ENCODE measurements at regions not wholly inside any gene's neighbourhood (a gene's known extent, or its start where the extent isn't known, plus 50 kb on each side); places are given as distances from the start of the nearest gene placed in this dataset.

- H3K27me3 ChIP-seq (replicated peaks): no peaks in the 10 kb centered on the region
- in situ Hi-C loops (cut with HindIII; ENCODE audit: low pct_ligation_motif_present, low sequenced_read_pairs): no loop called here
- H3K27ac ChIP-seq: no peak overlapping the region
- DNase-seq: no peak
- no peak for TF ChIP-seq CTCF (IDR thresholded peaks at IDR 0.05; ENCODE audit: low read depth, low read length, missing control alignments)
- H3K4me3 ChIP-seq (ENCODE audit: low read depth, low read length): peak overlapping the region; percentile 5
- H3K36me3 ChIP-seq (replicated peaks): no peaks in the 10 kb centered on the region
These were observed 88.8 kb upstream of the CCDC160 start for GRCh38 chrX:134148172-134148692.

- H3K27me3 ChIP-seq (replicated peaks): no peaks in the 10 kb centered on the region
- no peak overlapping the region for H3K4me3 ChIP-seq (ENCODE audit: low read depth, low read length)
- no peaks in the 10 kb centered on the region for H3K36me3 ChIP-seq (replicated peaks)
- no peak for TF ChIP-seq CTCF (IDR thresholded peaks at IDR 0.05; ENCODE audit: low read depth, low read length, missing control alignments)
- H3K27ac ChIP-seq: no peak overlapping the region
- no peak for DNase-seq
- in situ Hi-C loops (cut with HindIII; ENCODE audit: low pct_ligation_motif_present, low sequenced_read_pairs): no loop called here
These were observed 78.0 kb upstream of the CCDC160 start for GRCh38 chrX:134158821-134159512.

- no peak overlapping the region for H3K4me3 ChIP-seq (ENCODE audit: low read depth, low read length)
- in situ Hi-C loops (cut with HindIII; ENCODE audit: low pct_ligation_motif_present, low sequenced_read_pairs): no loop called here
- no peak overlapping the region for H3K27ac ChIP-seq
- no peak for DNase-seq
- no peaks in the 10 kb centered on the region for H3K36me3 ChIP-seq (replicated peaks)
- no peaks in the 10 kb centered on the region for H3K27me3 ChIP-seq (replicated peaks)
- TF ChIP-seq CTCF (IDR thresholded peaks at IDR 0.05; ENCODE audit: low read depth, low read length, missing control alignments): no peak
These were observed 75.8 kb upstream of the CCDC160 start for GRCh38 chrX:134161162-134161561.

- TF ChIP-seq CTCF (IDR thresholded peaks at IDR 0.05; ENCODE audit: low read depth, low read length, missing control alignments): no peak
- Histone ChIP-seq H3K36me3 (replicated peaks) (no peaks in the 10 kb centered on the region), H3K27me3 (replicated peaks) (no peaks in the 10 kb centered on the region), H3K4me3 (ENCODE audit: low read depth, low read length) (no peak overlapping the region), H3K27ac (no peak overlapping the region)
- in situ Hi-C loops (cut with HindIII; ENCODE audit: low pct_ligation_motif_present, low sequenced_read_pairs): no loop called here
- no peak for DNase-seq
These were observed 75.0 kb upstream of the CCDC160 start for GRCh38 chrX:134162032-134162431.

- no peaks in the 10 kb centered on the region for H3K36me3 ChIP-seq (replicated peaks)
- in situ Hi-C loops (cut with HindIII; ENCODE audit: low pct_ligation_motif_present, low sequenced_read_pairs): no loop called here
- H3K27ac ChIP-seq: no peak overlapping the region
- no peak for DNase-seq
- TF ChIP-seq CTCF (IDR thresholded peaks at IDR 0.05; ENCODE audit: low read depth, low read length, missing control alignments): no peak
- H3K27me3 ChIP-seq (replicated peaks): no peaks in the 10 kb centered on the region
- no peak overlapping the region for H3K4me3 ChIP-seq (ENCODE audit: low read depth, low read length)
These were observed 73.1 kb upstream of the CCDC160 start for GRCh38 chrX:134163836-134164235.
